NCI-H524 (cell line): ENCODE measurements at regions not wholly inside any gene's neighbourhood (a gene's known extent, or its start where the extent isn't known, plus 50 kb on each side); places are given as distances from the start of the nearest gene placed in this dataset.

ENCODE experiments used
- DNase-seq, 2 experiments: peaks; one replicate each; lab custom pipeline; 2025; lab: John Stamatoyannopoulos, UW

DNA sequence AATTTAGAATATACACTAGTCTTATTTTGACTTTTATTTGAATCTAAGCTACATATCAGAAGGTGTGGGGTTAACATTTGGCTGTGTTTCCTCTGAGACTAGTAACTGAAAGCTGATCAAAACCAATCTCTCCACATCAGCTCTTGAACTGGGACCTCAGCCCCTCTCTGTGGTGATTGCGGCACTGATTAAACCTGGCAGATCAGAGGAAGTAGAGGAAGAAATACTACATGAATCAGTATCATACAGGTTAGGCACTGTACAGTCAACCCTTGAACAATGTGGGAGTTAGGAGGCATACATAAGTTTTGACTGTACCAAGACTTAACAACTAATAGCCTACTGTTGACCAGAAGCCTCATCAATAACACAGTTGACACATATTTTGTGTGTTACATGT, 122.5 kb upstream of the C1orf87 start:
- no peak for DNase-seq

DNA sequence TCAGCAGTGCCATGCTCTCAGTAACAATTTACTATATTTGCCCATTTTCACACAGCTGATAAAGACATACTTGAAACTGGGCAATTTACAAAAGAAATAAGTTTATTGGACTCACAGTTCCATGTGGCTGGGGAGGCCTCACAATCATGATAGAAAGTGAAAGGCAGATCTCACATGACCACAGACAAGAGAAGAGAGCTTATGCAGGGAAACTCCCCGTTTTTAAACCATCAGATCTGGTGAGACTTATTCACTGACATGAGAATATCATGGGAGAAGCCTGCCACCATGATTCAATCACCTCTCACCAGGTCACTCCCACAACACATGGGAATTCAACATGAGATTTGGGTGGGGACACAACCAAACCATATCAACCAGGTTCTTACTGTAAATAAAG, 112.1 kb upstream of the C1orf87 start:
- no peak for DNase-seq

DNA sequence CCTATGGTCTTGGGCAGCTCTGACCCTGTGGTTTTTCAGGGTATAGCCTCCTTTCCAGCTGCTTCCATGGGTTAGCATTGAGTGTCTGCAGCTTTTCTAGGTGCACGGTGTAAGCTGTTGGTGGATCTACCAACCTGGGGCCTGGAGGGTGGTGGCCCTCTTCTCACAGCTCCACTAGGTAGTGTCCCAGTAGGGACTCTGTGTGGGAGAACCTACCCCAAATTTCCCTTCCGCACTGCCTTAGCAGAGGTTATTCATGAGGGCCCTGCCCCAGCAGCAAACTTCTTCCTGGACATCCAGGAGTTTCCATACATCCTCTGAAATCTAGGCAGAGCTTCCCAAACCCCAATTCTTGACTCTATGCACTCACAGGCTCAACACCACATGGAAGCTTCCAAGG, 111.0 kb upstream of the C1orf87 start:
- DNase-seq, result no peak

DNA sequence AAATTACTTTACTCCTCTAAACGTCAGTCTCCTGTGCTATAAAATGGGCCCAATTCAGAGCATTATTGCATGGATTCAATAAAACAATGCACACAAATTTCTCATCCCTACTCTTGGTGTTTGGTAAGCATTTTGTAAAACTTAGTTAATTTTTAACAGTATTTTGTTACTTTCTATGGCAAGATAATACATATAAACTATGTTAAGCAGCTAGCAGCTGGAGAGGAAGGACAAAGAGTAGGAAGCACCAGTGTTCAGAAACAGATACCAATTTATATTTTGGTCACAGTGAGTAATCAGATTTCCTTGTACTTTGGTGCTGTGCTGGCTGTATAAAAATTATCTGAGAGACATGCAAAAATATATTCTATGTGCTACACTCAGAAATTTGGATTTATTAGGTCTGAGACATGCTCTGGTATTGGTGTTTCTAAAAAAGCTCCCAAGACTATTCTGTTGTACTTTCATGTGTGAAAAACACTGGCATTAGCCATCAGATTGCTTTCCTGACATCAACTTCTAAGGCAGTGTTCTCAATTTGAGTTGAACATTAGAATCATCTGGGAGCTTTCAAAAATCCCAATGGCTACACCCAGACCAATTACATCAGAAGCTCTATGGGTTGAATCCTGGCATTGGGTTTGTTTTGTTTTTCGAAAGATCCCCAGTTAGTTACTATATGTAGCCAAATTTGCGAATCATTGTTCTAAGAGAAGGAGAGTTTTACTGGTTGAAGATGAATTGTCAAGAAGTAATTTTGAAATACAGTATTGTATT, 100.3 kb upstream of the C1orf87 start:
- DNase-seq, result no peak

DNA sequence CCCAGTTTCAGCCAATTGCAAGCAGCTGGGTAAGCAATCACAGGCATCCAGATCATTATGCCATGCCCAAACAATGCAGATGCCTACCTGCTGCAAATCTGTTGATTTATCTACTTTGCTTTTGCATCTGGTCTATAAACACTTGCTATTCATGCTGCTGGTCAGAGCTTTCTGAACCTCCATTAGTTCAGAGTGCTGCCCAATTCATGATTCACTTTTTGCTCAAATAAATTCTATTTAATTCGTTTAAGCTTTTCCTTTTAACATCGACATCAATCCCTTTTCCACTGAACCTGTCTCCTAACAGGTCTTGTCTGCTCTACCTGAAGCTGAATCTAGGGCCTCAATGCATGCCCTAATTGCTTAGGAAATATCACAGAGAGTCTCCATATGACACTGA, 99.4 kb upstream of the C1orf87 start:
- no peak for DNase-seq

DNA sequence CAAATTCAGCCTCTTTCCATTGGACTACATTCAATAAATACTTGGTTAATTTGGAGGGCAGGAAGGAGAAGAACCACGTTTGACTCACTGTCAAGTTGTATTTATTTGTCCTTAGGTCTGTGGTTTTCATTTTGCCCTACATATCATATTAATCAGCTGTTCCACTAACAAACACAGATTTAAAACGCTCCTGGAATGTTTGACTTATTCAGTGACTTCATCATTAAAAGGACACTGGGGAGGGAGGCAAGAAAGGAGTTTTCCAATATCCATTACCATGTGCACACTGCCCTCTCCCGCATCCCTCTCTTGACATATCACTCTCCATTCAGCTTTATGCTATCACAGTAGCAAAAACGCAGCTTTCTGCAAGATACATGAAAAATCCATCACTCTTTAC, 98.2 kb upstream of the C1orf87 start:
- no peak for DNase-seq

DNA sequence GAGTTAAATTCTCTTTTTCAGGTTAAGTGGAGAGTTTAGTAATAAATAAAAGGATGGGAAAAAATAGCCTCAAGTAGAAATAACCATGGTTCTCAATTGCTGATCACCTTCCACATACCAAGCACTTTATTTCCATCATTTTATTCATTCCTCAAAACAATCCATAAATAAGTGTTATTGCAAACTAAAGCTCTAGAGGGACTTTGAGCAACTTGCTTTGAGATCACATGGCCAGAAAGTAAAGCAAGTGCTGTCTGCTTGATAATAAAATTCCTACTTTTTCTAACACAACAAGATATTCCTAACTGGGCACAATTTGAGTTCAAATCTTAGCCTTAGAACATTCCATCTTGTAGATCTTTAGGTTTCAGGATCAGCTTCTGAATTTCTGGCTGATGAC, 97.1 kb upstream of the C1orf87 start:
- DNase-seq, result no peak

DNA sequence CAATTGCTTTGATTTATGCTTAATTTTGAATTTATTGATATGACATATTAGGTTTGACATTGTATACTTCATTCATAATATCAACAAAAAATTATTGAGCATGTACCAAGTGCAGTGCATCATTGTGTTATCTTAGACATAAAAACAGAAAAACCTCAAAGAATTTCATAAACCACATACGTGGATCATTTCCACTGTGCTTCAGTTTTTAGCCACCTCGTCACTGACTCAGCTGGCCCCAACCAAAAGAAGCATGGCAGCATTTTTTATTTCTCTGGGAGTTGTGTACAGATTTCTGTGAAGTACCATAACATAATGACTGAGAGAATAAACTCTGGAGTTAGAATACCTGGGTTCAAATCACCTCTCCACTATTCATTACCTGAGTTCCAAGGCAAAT, 95.6 kb upstream of the C1orf87 start:
- DNase-seq, result no peak

DNA sequence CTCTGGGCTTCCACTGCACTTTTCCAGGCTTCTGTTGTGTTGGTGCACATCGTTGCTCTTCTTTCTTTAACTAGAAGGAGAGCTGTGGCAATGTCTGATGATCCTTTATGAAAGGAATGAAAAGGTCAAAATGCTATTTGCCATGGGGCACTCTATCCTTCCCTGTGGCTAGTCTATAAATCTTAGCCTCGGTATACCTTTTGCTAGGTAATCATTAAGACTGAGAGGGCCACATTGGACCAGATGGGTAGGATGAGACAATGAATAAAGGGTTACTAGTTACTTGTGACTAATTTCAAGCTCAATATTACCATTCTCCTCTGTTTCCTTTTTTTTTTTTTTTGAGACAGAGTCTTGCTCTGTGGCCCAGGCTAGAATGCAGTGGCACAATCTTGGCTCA, 89.4 kb upstream of the C1orf87 start:
- DNase-seq, result no peak

DNA sequence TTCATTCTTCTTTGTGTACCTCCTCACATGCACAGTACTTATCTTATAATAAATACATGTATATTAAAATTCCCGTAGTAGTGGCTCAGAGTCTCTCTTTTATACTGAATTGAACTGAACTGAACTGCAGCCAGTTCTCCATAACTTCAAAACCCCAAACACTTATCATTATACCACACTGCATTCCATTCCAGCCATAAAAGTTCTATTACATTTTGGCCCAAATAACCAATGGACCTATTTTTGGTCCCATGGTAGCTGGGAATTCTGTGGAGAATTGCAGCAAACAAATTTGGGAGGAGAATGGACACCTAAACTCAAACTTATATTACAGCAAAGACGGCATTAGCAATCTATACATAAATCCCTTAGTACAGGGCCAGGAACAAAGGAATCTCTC, 86.6 kb upstream of the C1orf87 start:
- no peak for DNase-seq

DNA sequence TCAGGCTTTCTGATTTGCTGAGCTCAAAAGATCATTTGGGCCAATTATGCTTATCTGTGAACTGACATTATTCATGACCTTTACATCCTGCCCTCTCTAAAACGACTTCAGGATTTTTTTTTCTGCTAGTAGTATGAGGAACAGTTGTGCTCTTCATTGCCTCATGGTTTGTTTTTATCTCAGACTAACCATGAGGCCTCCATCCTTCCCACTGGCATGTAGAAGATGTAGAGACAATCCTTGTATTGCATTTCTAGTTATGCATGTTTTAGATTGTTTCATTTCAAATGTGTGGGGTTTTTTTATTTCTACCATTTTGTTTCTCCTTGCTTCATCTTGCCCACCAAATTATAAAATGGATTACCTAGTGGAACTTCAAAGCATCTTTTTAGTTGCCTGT, 82.8 kb upstream of the C1orf87 start:
- no peak for DNase-seq

DNA sequence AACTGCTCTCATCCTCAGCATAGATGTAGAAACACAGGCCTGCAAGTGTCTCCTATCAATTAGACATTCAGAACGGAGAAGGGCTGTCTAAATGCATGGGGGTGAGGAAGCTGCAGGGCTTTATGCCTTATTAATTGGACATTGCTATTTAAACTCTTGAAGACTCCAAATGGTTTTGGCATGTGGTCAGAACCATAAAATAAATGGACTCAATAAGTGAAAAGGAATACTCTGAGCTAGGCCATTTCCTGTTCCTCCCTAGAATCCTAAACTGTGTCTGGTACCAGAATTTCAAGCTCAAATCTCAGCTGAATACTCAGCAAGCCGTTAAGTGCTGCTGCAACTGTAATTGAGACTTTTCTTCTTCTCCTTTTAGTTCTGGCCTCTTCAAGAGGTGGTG, 80.4 kb upstream of the C1orf87 start:
- no peak for DNase-seq

DNA sequence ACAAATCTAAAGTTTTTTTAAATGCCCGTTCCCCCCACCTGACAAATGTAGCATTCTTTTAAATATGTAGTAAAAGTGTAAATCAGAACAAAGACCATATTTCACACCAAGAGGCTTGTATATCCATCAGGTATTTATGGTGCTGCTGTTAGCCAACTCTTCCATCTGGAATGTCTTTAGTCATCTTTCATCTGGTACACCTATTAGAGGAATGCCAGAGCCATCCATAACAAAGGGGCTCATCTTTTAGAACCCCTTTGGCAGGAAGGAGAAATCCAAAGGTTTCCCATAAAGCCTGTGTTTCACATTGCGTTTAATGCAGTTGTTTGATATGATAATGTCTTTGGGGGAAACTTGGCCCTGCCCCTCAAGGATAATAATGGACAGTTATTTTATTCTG, 79.3 kb upstream of the C1orf87 start:
- DNase-seq, result no peak

DNA sequence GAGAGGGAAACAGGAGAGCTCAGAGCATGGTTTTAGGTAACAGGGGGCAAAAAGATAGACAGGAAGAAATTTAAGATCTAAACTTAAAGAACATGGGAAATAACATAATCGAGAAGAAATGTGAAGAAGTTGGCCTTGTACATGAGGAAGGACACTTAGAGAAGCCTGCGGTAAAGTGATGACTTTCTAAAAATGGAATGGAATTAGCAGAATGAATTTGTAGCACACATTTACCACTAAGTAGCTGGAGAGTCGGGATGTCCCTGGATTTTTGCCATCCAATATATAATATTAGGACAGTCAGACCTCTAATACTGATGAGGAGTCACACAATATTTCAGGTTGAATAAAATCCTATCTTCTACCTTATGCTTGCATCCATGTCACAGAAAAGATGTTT, 77.7 kb upstream of the C1orf87 start:
- no peak for DNase-seq

DNA sequence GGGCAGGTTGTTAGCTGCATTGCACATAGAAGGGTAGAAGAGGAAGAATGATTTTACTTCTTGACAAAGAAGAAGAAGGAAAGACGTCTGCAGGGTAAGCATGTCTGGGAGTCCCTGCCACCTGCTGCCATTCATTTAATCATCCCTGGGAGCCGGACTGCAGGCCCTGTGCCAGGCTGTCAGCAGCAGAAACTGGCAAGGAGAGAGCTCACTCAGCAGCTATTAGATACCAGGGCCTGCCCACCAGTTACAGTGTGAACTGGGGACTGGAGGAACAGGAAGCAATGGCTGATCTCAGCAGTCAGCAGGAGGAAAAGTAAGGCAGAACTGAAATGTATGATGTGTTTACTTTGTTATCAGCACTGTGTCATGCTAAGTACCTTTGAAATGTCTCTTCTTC, 75.7 kb upstream of the C1orf87 start:
- DNase-seq, result peak; percentile 12 to 40

DNA sequence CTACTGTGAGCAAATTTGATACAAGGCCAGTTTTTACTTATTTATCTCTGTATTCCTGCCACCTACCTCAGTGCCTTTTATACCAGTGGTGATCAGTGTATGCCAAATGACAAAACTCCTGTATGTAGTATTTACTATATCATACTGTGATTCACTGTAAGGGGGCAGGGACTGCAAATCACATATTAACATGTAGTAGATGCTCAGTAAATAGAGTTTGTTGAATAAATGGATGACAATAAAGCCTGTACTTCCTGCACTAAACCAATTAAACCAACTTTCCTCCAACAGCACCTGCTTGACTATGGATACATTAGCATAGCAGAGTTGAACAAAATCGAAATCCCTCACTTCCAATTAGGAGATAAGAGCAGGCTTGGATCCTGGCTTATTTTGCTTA, 73.3 kb upstream of the C1orf87 start:
- DNase-seq, result no peak

DNA sequence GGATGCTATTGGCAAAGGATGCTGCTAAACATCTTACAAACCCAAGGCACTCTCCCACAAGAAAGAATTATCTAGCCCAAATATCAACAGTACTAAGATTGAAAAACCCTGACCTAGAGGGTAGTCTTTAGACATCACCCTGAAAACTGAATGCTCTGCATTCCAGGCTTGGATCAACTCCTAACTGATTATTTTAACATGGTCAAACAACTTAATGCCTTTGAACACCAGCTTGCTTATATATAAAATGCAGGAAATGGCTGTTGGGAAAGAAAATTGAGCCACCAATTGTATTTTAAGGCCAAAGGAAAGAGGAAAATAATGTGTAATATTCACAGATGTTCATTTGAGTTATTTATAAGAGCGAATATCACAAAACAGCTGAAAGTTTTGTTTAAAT, 72.2 kb upstream of the C1orf87 start:
- no peak for DNase-seq

DNA sequence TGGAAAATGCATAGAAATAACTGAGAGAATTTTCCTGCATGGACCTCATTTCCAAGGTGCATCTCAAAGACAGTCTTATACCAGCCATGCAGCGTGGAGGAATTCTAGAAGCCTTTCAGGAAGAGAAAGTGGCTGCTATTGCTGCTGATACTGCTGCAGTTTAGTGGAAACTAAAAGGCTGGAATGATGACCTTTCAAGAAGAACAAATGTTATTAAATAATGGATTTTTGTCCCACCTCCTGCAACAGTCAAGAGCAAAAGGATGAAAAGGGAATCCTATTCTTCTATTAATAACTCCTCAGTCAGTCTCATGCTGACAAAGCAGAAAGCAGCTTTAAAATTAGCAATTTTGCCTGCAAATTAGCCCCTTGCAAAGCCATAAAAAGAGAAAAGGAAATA, 68.2 kb upstream of the C1orf87 start:
- DNase-seq, result no peak

DNA sequence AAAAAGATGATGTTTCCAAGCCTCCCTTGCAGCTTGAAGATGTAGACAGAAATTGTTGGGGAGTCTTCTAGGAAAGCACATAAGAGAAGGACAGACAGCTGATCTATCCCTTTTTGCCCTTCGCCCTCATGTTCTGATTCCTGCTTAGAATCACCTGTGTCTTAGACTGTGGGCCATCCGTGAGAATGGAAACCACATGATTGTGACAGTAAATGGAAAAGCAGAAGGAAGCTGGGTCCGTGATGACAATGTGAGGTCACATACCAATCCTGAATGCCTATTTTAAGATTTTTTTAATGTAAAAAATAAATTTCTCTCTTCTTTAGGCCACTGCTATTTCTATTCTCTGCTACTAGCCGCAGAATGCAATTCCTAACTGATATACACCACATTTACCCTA, 67.7 kb upstream of the C1orf87 start:
- DNase-seq, result no peak

DNA sequence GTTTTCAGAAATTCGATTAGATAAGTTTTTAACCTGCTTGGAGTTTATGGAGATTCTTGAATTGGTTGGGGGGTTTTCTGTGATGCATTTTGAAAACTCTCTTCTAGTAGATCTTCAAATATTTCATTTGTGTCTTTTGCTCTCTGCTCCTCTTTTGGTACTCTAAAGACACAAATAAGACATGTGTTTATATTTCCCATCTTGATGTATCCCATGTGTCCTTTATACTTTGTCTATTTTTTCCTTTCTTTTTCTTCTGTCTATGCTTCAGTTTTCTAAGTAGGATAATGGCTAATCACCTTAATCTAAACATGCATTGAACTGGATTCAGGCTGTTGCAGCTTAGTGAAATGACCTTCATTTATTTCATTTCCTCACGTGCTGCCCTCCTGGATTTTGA, 63.8 kb upstream of the C1orf87 start:
- no peak for DNase-seq

DNA sequence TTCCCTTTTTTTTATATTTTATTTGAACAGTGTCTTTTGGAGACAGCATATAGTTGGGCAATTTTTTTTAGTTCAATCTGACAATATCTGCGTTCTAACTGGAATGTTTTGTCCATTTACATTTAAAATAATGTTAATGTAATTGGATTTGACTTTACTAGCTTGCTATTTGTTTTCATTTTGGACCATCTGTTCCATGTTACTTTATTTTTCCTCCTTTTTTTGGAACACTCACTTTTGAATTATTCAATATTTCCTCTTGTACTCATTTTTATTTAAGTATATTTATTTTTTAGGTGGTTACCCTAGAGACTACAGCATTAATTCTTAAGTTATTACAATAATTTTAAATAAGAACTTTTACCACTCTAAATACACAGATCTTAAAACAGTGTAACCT, 62.8 kb upstream of the C1orf87 start:
- DNase-seq, result no peak

DNA sequence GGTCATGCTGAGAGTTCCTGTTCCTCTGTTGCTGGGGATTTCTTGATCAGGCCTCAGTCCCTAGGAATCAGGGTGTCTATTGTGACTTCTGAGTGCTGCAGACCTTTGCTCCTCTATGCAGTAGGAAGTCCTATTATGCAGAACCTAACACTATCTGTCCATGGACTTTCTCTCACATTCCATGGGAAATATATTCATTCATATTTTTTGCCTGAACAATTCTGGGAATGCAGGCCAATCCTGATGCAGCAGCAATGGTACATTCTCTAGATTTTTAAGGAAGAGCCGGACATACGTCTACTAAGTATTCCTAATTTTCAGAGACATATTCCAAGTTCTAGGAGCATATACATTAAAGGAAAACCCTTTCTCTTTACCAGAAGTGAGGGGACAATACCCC, 61.1 kb upstream of the C1orf87 start:
- DNase-seq, result no peak

DNA sequence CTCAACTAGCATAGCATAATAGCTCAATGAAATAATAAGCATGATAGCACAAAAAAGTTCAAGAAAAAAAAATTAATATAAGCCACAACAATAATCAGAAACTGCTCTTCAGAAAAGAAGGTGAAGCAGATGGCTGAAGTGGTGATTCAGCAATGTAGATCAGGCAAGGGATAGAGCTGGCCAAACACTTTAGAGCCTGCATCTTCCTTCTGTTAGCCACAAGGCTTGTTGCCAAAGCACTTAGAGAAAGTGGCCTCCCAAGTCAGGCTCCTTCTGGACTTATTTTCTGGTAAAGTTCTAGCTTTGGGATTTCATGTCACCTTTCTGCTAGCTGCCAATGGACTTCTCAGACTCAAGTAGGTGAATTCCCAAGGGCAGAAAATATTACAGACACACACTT, 60.3 kb upstream of the C1orf87 start:
- peak; percentile 54 to 79 for DNase-seq

DNA sequence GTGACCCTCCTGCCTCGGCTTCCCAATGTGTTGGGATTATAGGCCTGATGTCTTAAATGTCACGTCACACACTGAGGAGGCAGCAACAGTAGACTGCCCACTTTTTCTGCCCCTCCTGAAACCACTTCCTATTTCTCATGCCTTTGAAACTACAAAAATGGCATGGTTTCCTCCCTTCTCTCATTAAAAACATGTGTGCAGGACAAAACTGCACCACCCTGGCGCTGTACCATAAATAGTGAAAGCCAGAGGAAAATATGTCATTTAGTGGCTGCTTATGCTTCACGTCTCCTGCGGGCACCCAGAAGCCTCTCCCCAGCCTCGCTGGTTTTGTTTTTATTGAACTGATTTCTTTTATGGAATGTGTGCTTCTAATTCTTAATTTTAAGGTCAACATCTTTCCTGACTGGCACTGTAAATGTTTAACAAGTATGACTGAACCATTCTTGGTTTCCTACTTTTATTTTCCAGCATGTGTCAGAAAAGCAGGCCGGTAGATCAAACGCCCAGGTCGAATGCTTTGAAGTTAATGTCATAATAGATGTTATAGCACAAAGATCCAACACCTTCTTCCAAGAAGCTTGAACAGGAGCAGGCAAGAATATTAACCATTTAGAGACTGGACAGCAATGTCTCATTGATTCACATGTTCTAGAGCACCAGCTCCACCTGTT, 59.6 kb upstream of the C1orf87 start:
- DNase-seq, result peak in 1 of 2 experiments; percentile 21
